HG03045 (cell line): ENCODE measurements at regions not wholly inside any gene's neighbourhood (a gene's known extent, or its start where the extent isn't known, plus 50 kb on each side); places are given as distances from the start of the nearest gene placed in this dataset.

Experiments used
- ATAC-seq: cut with Tn5 transposase; IDR thresholded peaks from one replicate; pipeline ENCODE4 v1.9.1; 2021; ENCODE audit warnings: mild to moderate bottlenecking, moderate library complexity; ENCODE audit not compliant: unreplicated experiment

- no peak for ATAC-seq
Measured at GRCh38 chr5:89286320-89286719, 403.3 kb upstream of the MEF2C start.

DNA sequence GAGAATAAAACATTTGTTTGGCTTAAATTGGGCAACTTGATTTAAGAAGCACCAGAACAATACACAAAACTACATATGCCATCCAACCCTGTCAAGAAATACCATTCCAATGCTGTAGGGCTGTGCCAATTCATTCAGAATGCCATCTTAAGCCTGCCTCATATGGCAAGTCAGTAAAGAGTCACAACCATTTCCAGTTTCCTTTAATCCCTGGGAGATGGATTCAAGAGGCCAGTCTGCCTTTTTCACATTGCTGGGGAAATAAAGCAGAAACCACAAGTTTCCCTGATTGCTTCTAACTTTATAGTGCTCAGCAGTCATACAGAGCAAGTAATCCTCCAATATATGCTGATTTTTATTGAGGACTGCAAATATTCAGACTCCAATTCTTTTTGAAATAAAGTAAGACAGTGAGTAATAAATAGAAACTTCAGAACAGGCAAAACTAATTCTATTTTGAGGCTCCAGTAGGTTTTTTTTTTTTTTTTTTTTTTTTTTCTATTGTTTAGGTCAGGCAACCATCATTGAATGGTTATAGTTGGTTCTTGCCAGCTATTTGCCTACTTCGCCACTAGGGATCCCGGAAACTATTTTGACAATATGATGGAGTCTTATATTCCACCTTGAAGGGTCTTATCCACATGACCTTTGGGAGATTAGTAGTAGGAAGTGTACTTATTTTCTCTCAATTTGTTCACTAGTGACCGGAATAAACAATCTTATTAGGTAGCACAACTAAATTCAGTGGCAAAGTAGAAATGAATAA, 400.9 kb upstream of the MEF2C start:
- ATAC-seq, result no peak

- peak; percentile 54 for ATAC-seq
Measured at GRCh38 chr5:89282554-89283510, 399.8 kb upstream of the MEF2C start.

GRCh38 chr5:89281766-89282553, 399.0 kb upstream of the MEF2C start:
- no peak for ATAC-seq

GRCh38 chr5:89281211-89281610, 398.2 kb upstream of the MEF2C start:
- no peak for ATAC-seq

DNA sequence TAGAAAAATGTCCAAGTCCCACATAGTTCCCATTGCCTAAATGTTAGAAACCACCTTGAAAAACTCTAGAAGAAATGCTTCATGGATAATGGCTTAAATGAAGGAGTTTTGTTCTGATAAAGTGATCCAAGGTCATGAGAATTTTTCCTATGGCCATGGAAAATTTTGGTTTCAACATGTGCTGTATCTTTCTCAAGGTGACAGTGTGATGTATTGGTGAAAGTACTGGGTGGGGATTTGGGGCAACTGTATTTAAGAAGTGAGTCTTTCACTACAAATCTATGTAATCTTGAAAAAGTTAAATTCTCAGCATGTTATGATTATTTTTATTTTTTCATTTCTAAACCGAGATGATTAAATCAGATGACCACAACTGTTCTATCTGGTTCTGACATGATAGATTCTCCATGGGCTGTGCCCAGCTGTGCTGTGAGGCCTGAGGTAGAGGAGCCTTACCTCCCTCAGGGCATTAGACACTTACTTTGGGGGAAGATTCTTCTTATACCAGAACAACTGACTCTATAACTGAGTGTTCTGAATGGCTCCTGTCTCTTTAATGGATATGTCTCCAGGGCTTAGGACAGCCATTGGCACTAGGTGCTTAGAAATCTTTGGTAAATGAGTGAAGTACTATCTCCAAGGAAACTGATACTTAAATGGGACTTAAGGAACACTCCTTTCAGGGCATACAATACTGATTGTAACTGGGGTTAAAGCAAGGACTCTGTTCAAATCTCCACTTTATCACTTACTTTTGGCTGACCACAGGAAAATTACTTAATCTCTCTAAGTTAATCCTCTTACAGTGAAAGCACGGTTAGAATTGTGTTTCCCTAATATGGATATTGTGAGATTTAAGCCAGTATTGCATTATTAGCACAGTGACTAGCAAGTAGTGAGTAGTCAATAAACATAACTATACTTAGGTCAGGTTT, 397.4 kb upstream of the MEF2C start:
- no peak for ATAC-seq

GRCh38 chr5:89279391-89280036, 396.5 kb upstream of the MEF2C start:
- ATAC-seq, result no peak

- ATAC-seq, result no peak
Measured at GRCh38 chr5:89277816-89278215, 394.8 kb upstream of the MEF2C start.

GRCh38 chr5:89276566-89277305, 393.8 kb upstream of the MEF2C start:
- ATAC-seq, result no peak

- ATAC-seq, result no peak
Measured at GRCh38 chr5:89275066-89275855, 392.3 kb upstream of the MEF2C start.

DNA sequence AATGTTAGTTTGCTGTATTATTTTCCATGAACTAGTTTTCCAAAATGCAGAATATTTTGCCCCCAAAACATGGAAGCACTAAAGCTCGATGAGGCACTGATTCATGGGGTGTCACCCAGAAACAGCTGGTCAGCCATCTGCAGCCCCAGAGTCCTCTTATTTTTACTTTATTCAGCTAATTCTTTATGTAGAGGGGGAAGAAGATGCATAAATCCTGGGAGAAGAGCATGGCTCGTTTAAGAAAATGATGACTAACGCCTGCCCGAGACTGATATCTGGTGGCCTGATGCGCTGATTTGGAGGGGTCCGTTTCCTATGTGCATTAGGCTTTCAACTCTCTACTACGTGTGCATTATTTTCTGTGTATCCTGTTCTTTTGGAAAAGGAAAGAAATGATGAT, 390.3 kb upstream of the MEF2C start:
- no peak for ATAC-seq

DNA sequence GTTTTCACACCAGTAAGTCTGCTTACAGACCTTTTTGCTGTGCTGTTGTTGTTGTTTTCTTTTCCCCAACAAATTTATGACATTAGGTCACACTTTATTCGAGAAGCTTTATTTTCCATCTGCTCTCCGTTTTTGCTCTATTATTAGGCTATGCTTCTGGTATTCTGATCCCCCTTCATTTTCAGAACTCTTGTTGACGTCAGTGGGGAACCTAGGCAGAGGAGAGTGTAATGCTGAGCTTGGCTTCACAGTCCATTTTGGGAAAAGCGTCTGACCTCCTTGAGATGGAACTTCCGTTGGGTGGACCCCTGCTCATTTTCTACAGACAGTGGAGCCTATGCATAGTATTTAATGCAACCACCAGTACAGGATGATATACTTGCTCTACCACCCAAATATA, 387.9 kb upstream of the MEF2C start:
- peak; percentile 16 for ATAC-seq

- ATAC-seq, result no peak
Measured at GRCh38 chr5:89269721-89270120, 386.7 kb upstream of the MEF2C start.

- ATAC-seq, result no peak
Measured at GRCh38 chr5:89268460-89268859, 385.5 kb upstream of the MEF2C start.

DNA sequence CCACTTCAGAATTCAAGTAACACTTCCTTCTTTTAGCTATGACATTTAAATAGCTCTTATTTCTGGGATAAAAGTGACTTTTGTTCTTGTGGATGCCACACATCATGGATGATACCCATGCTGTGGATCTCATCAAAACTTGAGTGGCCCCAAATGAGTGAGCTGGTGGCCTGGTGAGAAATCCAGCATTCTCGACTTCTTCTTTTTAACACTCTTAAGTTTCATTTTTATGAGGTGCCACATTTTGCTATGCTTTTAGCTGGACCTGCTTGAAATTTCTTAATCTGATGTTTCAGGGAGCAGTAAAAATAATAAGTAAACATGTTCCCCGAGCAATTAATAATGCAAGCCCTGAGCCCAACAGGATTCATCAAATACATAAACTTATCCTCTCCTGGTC, 384.8 kb upstream of the MEF2C start:
- no peak for ATAC-seq

DNA sequence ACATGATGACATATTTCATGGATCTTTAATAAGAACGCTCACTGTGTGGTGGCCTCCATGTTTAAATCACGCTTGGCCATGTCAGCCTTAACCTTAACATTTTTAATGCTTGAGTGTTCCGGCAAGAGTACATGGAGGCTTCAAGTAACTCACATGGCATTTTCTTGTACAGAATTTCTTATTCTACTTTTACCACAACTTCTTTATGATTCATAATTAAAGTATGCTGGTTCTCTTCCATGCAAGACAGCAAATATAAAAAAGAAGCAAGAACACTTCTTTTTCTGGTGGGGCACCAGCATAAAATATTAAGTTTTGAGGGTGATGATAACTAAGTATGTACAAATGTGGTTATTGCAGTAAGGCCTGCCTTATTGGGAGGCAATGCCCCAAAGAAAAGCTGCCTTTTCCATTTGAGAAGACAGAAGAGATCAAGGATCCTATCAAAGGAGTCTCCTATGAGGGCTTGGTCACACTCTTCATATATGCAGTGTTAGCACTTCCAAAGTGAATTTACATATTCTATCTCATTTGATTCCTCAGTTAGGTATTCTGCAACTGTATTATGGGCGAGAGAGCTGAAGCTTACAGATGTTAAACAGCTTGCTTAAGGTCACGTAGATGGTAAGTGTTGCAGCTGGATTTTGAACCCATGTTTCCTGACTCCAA, 382.7 kb upstream of the MEF2C start:
- no peak for ATAC-seq

- no peak for ATAC-seq
Measured at GRCh38 chr5:89263846-89264245, 380.9 kb upstream of the MEF2C start.

DNA sequence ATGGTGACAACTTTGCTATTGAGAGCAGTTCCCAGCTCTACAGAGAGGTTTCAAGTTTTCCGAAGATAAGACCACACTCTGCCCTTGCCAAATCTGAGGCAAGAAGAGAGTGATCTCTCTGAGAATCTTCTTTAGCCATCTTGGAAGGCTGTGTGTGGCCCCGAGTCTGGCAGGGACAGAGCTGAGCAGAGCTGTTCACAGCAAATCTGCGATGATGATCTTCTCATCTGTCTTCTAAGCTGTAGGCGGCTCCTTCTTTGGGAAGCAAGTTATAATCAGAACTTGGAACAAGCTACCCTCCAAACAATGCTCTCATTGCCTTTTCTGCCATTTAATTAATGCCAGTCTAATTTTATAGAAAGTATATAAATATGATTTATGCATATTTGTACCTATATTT, 379.0 kb upstream of the MEF2C start:
- no peak for ATAC-seq
